ENCODE measurements at regions not wholly inside any gene's neighbourhood (a gene's known extent, or its start where the extent isn't known, plus 50 kb on each side); places are given as distances from the start of the nearest gene placed in this dataset.

DNA sequence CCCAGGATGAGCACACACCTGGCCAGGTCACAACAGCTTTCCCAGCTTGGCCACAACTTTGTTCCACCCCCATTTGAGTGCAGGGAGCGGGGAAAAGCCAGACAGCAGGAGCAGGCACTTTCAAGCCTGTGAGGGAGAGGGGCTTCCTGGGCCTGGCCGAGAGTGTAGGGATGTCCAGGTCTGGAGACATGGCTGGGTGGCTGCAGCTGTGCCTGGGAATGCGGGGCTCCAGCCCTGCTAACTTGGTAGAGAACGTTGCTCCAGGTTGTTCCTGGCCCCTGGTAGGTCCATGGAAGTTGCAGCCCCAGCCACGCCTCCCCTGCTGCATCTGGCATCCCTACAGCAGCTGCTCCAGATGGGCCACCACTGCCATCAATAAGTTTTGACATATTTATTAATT is 738.5 kb downstream of the SLC6A15 start:
- no peak for ATAC-seq (ENCODE audit: low read depth)
- no peak overlapping the region for H3K9ac ChIP-seq (ENCODE audit: low read length)
- no peaks in the 10 kb centered on the region for H3K27me3 ChIP-seq (replicated peaks in 1 of 4; ENCODE audit: control extremely low read depth in 1 of 4, control insufficient read depth in 3 of 4, insufficient read depth in 4 of 4, low read length in 3 of 4)
- CTCF ChIA-PET = no interaction called here
- TF ChIP-seq, protein P1, sequence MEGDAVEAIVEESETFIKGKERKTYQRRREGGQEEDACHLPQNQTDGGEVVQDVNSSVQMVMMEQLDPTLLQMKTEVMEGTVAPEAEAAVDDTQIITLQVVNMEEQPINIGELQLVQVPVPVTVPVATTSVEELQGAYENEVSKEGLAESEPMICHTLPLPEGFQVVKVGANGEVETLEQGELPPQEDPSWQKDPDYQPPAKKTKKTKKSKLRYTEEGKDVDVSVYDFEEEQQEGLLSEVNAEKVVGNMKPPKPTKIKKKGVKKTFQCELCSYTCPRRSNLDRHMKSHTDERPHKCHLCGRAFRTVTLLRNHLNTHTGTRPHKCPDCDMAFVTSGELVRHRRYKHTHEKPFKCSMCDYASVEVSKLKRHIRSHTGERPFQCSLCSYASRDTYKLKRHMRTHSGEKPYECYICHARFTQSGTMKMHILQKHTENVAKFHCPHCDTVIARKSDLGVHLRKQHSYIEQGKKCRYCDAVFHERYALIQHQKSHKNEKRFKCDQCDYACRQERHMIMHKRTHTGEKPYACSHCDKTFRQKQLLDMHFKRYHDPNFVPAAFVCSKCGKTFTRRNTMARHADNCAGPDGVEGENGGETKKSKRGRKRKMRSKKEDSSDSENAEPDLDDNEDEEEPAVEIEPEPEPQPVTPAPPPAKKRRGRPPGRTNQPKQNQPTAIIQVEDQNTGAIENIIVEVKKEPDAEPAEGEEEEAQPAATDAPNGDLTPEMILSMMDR (IDR thresholded peaks at IDR 0.05) = no peak
- no peak for TF ChIP-seq EZH2 (IDR thresholded peaks at IDR 0.05; ENCODE audit: borderline replicate concordance, insufficient read depth, low read depth, low read length, poor library complexity, severe bottlenecking)
- H3K4me3 Mint-ChIP-seq = no peak overlapping the region
- H3K27ac ChIP-seq (ENCODE audit: low read length in 2 of 2) = no peak overlapping the region
- H3K4me3 ChIP-seq (ENCODE audit: control extremely low read depth in 1 of 5, extremely low read depth in 1 of 5, insufficient read depth in 1 of 5, low read depth in 2 of 5, low read length in 4 of 5) = no peak overlapping the region
- no peak overlapping the region for H3K27ac Mint-ChIP-seq
- intact Hi-C loops (cut with micrococcal nuclease) = no loop called here
- no peaks in the 10 kb centered on the region for H4K20me1 ChIP-seq (ENCODE audit: control insufficient read depth, insufficient read depth, low read length, poor library complexity, severe bottlenecking)
- H3K4me1 ChIP-seq (ENCODE audit: control insufficient read depth in 2 of 2, insufficient read depth in 2 of 2, low read length in 2 of 2) = no peaks in the 10 kb centered on the region
- H3K4me1 Mint-ChIP-seq = no peaks in the 10 kb centered on the region
- H3K79me2 ChIP-seq (ENCODE audit: control insufficient read depth, insufficient read depth, low read length) = no peaks in the 10 kb centered on the region
- no peak overlapping the region for H2AFZ ChIP-seq (ENCODE audit: insufficient read depth, low read depth, low read length, poor library complexity, severe bottlenecking)
- 85% methylated on average over 4 of the region's 5 CpGs for WGBS (ENCODE audit: insufficient coverage)
- DNase-seq = no peak
- POLR2A ChIA-PET = no interaction called here
- no peaks in the 10 kb centered on the region for H3K27me3 Mint-ChIP-seq
- H3K9me3 Mint-ChIP-seq (ENCODE audit: insufficient read depth) = no peaks in the 10 kb centered on the region
- no peaks in the 10 kb centered on the region for H3K36me3 ChIP-seq (replicated peaks in 1 of 2; ENCODE audit: control extremely low read depth in 1 of 2, control insufficient read depth in 1 of 2, extremely low read depth in 1 of 2, insufficient read depth in 2 of 2, low read length in 1 of 2)
- no peak overlapping the region for H3K4me2 ChIP-seq (replicated peaks; ENCODE audit: low read depth, low read length, poor library complexity, severe bottlenecking)
- H3K9me3 ChIP-seq (ENCODE audit: control extremely low read depth in 1 of 3, control insufficient read depth in 2 of 3, insufficient read depth in 1 of 3, low read length in 2 of 3) = peaks cover 0 to 14% (median 0%) of the 10 kb centered on the region in 3 donors

DNA sequence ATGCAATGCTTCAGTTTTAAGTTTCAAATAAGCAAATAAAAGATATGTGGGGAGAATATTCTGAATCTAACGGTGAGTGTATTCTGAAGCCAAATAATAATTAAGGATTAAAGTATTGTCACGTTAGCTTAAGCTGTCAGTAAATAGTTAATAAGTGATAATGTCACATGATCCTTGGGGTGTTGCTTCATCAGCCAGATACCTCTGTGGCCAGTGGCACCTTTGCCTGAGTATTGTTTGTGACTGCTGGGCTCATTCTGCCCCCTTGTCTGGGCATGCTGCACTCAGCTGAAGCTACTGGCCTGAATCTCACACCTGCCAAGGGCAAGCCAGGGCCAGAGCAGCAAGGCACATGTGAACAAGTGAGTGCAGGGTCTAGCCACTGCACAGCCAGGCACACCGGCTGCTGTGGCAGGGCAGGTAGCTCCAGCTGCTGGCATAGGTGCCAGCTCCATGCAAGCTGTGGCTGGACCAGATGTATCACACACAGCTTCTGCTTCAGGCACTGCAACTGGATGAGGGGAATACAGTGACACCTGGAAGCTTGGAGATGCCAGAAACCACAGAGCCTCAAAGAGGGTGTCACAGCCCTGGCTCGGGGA is 739.7 kb downstream of the SLC6A15 start:
- Histone ChIP-seq H3K36me3 (replicated peaks in 1 of 2; ENCODE audit: control extremely low read depth in 1 of 2, control insufficient read depth in 1 of 2, extremely low read depth in 1 of 2, insufficient read depth in 2 of 2, low read length in 1 of 2) (no peaks in the 10 kb centered on the region), H4K20me1 (ENCODE audit: control insufficient read depth, insufficient read depth, low read length, poor library complexity, severe bottlenecking) (no peaks in the 10 kb centered on the region), H3K9ac (ENCODE audit: low read length) (no peak overlapping the region), H3K4me3 (ENCODE audit: control extremely low read depth in 1 of 5, extremely low read depth in 1 of 5, insufficient read depth in 1 of 5, low read depth in 2 of 5, low read length in 4 of 5) (no peak overlapping the region), H3K4me2 (replicated peaks; ENCODE audit: low read depth, low read length, poor library complexity, severe bottlenecking) (no peak overlapping the region), H3K9me3 (ENCODE audit: control extremely low read depth in 1 of 3, control insufficient read depth in 2 of 3, insufficient read depth in 1 of 3, low read length in 2 of 3) (peaks cover 0 to 14% (median 0%) of the 10 kb centered on the region in 3 donors), H3K27me3 (replicated peaks in 1 of 4; ENCODE audit: control extremely low read depth in 1 of 4, control insufficient read depth in 3 of 4, insufficient read depth in 4 of 4, low read length in 3 of 4) (no peaks in the 10 kb centered on the region), H3K4me1 (ENCODE audit: control insufficient read depth in 2 of 2, insufficient read depth in 2 of 2, low read length in 2 of 2) (no peaks in the 10 kb centered on the region), H2AFZ (ENCODE audit: insufficient read depth, low read depth, low read length, poor library complexity, severe bottlenecking) (no peak overlapping the region), H3K79me2 (ENCODE audit: control insufficient read depth, insufficient read depth, low read length) (no peaks in the 10 kb centered on the region), H3K27ac (ENCODE audit: low read length in 2 of 2) (no peak overlapping the region)
- H3K27me3 Mint-ChIP-seq = no peaks in the 10 kb centered on the region
- ChIA-PET CTCF (no interaction called here), POLR2A (no interaction called here)
- no peak overlapping the region for H3K4me3 Mint-ChIP-seq
- DNase-seq (no peak), ATAC-seq (ENCODE audit: low read depth) (no peak)
- no peaks in the 10 kb centered on the region for H3K9me3 Mint-ChIP-seq (ENCODE audit: insufficient read depth)
- intact Hi-C loops (cut with micrococcal nuclease) = no loop called here
- 96% methylated on average over 3 of the region's 4 CpGs for WGBS (ENCODE audit: insufficient coverage)
- TF ChIP-seq, protein P1 (IDR thresholded peaks at IDR 0.05) = no peak
- no peak for TF ChIP-seq EZH2 (IDR thresholded peaks at IDR 0.05; ENCODE audit: borderline replicate concordance, insufficient read depth, low read depth, low read length, poor library complexity, severe bottlenecking)
- no peaks in the 10 kb centered on the region for H3K4me1 Mint-ChIP-seq
- no peak overlapping the region for H3K27ac Mint-ChIP-seq

Measured in B cell (primary cell).